Amniotic stem cell (primary cell): ENCODE measurements at regions not wholly inside any gene's neighbourhood (a gene's known extent, or its start where the extent isn't known, plus 50 kb on each side); places are given as distances from the start of the nearest gene placed in this dataset.

Source experiments
- DNase-seq: peaks from one replicate; lab custom pipeline; 2025; lab: John Stamatoyannopoulos, UW

DNA sequence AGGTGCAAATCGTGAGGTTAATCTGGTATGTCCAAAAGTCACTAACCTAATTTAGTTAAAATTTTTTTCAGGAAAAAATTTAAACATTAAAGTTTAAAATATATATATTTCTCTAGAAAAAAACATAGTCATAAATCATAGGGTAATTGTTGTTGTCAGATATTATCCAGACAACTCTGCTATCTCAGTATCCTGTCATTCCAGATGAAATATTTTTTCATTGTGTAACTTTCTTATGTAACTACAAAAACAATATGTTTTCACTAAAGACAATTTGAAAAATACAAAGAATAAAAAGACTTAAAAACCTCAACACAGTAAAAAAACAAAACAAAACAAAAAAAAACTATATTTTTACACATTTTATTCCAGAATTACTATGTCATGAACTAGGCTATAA lies 57.6 kb downstream of the TENT5A start:
- no peak for DNase-seq

DNA sequence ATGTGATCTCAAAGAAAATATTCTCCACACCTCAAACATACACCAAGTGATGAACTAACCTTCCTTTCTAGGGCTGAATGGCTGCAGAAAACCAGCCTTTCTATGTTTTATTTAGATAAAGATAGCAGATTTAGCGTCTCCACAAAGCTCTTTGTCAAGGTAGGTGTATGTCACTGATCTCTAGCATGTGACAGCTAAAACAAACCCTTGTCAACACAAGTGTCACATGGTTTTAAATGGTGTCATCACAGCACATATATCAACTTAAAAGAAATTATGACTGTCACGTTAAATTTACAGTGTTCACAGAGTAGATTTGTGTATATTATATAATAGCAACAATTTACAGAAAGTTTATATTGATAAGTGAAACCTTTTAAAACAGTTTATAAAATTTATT lies 58.3 kb downstream of the TENT5A start:
- DNase-seq: no peak

DNA sequence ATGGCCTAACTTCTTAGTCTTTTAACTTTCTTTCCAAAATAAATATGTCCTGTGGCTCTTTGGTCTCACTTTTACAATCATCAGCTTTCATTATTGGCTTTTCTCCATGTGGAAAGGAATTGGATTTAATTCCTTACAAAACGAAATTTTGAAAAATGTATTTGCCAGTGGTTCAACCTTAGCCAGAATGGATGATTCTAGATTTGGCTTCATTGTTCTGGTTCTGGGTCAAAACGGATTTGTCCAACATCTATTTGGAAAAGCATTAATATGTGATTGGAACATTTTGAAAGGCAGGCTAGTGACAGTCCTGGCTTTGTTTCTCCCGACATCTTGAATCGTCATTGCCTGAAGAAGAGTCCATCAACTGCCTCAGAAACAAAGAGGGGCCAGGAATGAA lies 59.2 kb downstream of the TENT5A start:
- DNase-seq: no peak

DNA sequence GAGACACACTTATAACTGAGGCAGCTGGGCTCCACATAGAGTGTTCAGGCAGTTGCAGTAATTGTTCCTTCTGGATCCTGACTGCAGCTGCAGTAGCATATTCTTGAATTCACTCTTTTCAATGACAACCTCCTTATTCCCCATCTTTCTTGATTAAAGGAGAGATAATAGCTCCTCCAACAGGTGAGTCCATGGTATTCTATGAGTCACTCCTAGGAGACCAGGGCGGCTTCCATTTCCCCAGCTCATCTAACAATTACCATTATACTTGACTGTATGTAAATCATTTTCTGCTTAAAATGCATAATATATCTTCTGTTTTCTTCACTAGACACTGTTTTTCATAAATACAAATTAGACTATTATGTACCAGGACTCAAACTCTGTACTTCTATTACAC lies 62.4 kb downstream of the TENT5A start:
- DNase-seq: no peak

DNA sequence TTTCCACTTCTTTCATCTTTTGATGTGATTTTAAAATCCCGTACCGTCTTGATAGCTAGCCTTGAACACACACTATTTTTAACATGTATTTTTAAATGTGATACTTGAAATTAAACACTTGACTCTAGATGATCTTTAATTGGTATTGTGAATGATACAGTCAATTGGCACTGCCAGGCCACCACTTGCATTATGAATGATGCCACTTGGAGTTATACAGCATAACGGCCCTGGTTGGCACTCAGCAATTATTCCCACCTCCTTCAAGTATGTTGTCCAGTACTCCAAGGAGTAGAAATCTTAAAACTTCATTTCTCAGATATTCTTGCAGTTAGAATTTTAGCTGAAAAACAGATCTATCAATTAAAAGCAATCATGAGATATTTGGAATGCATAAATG lies 62.9 kb downstream of the TENT5A start:
- no peak for DNase-seq

DNA sequence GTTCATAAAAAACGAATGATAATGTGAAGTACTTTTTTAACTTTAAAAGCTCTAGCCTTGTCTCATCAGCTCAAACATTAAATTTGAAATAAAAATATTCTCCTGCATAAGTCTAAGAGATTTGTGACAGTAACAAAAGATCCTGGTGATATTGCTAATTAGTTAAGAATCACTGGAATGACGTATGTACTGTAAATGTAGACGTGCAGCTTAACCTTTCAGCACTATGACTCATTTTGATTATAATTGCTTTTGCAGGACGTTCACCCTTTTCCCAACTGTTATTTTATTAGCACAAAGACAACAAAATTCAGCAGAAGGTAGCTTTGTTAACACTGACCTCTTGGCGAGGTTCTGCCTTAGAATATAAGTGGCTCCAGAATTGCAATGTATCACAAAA lies 68.6 kb downstream of the TENT5A start:
- DNase-seq: no peak

DNA sequence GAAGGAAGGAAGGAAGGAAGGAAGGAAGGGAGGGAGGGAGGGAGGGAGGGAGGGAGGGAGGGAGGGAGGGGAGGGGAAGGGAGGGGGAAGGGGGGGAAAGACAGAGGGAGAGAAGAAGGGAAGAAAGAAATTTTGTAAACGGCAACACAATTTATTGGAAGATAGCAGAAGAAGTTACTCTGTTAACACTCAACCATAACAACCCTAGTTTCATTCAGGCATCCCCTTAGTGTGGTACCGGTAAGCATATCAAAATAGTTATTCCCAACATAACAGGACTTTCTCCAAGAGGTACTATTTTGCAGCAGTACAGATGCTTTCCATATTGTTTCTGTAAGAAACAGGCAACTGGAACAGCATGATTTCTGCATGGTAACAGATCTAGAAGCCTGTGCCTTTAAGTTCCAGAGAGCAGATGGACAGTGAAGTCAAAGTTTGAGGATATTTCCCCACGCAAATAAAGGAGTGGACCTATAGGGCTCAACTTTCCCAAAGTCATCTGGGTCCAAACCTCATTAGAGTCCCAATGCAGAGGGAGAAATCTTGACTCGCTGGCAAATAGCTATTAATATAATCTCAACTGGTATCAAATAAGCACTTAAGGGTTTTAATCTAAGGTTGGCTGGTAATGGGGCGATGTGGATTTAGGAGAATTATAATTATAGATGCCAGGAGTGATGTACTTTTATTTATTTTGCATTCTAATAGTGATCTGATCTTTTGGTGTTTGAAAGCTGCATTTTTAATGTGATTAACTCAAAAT lies 69.4 kb downstream of the TENT5A start:
- DNase-seq: no peak

DNA sequence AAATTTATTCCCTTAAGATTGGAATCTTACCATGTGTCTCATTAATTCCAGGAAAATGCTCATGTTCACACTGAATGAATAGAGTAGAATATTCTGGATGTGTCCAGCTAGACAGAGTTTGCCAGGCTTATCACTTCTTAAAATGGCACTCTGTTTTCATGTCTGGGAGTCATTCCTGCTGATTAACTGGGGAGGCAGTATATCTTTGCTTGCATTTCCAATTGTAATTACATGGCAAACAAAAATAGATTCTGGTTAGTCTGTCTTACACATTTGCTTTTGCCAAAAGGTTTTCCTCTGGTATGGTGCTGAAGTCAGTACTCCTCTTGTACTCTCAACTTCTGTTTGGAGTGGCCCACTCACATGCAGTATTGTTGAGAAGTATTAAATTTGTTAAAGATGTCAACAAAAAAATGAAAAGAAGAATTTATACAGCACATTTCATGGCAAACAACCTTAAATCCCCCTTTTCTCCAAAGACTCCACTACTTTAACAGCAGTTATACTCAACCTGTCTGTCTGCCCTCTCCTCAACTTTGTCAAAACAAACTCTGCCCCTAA lies 70.2 kb downstream of the TENT5A start:
- DNase-seq: no peak

DNA sequence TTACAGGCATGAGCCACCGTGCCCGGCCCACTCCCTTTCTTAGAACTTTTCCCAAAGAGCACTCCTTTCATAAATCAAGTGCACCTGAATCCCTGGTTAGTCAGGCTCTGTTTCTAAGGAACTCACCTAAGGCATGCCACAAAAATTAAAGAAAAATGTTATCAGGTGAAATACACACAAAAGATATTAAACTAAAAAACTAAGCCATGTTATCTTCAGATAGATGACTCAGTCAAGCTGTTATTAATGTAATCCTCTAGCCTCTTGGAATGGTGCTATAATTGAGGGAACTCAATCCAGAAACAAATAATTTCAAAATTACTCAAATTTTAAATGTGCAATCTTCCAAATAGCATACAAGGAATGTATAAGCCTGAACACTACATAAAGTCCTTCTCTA lies 83.0 kb downstream of the TENT5A start:
- no peak for DNase-seq

DNA sequence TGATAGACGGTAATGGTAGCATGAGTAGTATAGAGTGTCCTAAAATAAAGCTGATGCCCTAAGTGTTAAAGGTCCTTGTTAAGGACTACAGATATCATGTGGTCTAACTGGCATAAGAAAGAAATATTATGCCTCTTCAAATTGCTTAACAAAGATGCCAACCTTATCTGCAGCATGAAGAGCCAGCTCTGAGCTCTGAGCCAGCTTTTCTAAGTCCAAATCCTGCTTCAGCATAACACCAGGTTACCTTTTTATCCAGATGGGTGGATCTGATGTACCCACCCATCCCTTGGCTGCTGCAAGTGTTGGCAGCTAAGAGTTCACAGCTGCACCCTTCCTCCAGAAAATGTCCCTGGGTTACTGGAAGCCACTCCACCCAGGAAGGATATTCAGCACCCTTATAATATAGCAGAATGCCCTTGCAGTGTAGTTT lies 83.8 kb downstream of the TENT5A start:
- no peak for DNase-seq

DNA sequence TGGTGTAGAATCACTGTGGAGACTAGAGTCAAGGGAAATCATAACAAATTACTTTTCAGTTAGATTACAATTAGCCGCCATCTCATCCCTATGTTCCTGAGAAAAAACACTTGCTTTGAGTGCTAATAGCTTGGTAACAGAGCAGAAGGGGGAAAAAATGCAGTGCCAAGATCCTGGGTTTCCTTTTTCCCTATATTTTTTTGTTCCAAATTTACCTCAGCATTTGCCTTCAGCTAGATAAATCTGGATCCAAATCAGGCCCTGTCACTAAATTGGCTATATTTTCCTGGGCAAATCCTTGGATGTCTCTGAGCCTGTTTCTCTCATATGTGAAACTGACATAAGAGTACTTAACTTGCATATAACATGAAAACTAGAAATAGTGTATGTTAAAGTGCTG lies 86.0 kb downstream of the TENT5A start:
- DNase-seq: no peak

DNA sequence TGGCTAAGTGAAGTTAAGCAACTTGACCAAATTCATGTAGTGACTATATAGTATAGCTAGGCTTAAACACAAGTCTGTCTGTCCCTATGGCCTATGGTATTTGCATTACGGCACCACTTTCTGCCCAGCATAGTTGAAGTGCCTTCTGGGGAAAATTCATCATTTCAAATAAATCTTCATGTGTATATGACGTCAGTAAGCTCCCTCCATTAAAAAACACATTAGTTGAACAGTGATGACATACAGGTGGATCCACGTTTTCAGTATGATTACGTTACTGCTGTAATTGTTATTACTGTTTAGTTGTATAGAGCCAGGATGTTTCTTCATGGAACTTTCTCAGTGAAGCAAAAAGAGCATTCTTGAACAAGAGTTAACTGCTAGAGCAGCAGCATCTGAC lies 96.2 kb downstream of the TENT5A start:
- no peak for DNase-seq

DNA sequence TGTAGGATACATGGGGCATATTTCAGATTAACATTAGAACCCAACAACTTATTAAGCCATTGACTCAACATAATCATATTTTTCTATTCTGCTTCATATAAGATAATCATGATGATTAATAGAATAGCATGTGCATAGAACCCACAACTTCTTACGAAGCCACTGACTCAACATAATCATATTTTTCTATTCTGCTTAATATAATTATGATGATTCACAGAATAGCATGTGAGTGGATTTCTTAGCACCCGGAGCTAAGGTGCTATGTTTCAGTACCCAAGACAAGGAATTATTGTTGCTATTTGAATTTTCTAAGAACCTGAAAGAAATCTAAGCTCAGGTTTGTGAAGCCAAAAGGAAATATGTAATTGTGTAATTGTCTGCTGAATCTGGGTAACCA lies 96.8 kb downstream of the TENT5A start:
- no peak for DNase-seq

DNA sequence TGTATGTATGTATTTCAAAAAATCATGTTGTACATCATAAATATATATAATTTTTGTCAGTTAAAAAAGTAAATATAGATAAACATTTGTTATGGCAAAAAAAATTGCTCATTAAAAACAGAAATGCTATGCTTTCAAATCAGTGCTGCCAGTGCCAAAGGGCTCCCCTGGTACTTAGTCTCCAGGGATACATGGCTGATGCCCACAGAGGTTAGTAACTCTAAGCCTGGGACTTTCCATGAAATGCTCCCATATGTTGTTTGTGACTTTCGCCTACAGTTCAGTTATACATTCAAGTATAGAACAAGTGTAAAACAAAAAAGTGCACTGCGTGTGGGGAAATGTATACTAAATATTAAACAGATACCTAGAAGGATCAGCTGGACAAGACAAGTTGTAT lies 104.0 kb downstream of the TENT5A start:
- no peak for DNase-seq

DNA sequence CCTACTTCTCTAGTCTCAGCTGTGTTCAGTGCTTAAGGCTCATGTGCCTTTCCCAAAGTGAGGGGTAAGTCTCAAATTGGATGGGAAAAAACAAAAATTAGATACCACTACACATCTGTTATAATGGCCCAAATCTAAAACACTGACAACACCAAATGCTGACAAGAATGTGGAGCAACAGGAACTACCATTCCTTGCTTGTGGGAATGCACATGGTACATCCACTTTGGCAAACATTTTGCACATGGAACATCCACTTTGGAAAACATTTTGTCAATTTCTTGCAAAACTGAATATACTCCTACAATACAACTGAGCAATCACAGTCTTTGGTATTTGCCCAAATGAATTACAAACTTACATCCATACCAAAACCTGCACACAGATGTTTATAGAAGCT lies 109.3 kb downstream of the TENT5A start:
- DNase-seq: no peak

DNA sequence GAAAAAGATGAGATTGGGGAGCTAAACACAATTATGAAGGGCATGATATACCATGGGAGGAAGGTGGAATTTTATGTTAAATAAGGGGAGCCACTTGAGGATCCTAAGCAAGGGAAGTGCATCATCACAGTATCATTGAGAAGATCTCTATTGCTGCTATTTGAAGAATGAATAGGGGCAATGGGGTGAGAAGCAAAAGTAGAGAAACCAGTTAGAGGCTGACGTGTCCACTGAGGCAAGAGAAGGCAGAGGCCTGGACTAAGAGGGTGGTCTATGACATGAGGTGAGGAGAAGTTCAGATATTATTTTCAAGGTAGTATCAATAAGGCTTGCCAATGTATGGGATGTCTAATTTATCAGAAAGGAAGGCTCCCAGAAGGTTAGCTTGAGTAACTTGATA lies 111.6 kb downstream of the TENT5A start:
- DNase-seq: no peak

DNA sequence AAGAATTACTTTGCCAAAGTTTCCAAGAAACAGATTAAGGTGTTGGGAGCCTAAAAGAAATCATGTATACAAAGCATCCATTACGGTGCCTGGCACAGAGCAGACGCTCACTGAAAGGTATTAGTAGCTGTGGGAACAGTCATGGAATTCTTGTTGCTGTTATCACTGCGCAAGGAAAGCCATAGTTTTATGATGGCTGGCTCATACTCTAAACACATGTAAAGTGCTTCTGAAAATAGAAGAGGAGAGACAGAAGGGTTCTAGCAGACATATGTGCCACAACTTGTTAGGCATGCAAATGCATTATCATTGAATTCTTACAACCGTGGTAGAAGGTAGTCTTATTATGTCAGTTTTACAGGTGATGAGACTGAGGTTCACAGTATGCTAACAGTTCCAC lies 112.4 kb downstream of the TENT5A start:
- no peak for DNase-seq

DNA sequence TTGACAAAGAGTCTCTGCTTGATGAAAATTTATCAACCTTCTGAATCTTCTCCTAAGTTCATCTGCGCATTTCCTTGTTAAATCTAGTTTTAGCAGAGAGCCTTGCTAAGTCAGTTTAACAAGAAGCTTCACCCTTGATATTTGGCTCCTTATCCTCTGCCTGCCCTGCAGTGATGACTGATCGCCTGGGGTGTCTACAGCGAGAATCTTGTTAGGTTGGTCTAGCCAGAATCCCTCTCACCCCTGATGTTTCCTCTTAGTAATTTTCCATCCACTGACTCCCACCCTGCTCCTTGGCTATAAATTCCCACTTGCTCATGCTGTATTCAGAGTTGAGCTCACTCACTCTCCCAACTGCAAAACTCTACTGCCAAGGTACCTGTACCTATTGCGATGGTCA lies 114.1 kb downstream of the TENT5A start:
- DNase-seq: no peak

DNA sequence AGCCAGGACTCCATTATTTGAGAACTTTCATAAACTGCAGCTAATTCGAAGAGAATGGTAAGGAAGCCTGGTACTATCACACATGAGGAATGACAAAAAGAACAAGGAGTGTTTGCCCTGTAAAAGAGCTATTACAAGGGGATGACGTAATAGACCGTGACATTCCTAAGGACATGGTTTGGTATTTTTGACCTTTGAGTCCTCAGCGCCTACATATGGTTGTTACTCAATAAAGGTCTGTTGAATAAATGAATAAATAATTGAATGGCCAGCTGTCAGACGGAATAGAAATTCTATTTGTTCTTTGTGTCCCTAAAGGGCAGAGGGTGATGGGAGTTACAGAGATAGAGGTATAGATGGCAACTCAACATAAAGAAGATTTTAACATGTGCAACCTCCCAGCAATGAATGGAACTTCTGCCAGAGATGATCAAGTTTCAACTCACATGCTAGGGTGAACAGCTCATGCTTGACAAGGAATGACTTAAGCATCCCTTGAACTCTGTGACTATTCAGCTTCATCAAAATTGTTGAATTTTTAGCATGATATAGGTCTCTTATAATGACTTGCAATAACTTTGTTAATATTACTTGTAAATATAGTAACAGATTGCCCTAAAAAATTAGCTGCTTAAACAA lies 115.4 kb downstream of the TENT5A start:
- no peak for DNase-seq

DNA sequence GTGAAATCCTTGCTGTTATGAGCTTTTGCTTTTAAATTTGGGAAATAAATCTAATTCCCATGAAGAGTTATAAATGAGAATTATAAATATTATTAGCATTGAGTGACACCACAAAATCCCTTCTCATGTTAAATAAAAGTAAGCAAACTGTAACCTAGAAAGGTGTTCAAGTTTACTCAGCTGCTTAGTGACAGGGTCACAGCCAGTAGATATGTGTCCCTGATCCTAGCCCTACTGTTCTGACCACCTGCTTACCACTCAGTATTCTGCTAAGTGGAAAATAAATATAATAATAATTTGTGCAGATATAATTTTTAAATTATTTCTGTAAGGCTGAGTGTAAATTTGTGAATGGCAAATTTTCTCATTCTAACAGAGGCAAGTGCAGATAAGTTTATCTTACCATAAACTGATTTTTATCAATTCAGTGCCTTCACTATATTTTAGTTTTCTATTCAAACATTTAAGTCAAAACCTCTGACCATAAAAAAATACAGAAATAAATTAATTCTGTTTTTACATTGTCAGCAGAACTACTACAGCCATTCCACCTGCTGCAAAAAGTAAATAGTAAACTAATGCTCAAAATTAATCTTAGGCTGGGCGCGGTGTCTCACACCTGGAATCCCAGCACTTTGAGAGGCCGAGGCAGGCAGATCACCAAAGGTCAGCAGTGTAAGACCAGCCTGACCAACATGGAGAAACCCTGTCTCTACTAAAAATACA lies 118.2 kb downstream of the TENT5A start:
- DNase-seq: no peak

DNA sequence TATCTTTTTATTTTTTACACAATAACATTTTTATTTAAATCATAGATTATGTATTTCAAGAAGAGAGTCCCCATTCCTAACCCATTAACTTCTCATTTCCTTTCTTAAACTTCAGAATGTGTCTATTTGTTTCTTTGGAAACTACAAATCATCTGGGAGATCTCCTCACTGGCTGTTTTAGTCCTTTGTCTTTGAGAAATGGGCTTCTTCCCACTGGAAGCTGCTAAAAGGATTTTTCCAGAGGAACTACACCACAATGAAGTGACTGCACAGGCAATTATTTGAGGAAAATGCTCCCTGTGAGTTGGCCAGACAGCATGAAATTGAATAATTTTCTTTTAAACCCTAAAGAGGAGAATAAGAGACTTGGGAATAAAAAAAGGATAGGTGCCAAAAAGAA lies 119.1 kb downstream of the TENT5A start:
- no peak for DNase-seq

DNA sequence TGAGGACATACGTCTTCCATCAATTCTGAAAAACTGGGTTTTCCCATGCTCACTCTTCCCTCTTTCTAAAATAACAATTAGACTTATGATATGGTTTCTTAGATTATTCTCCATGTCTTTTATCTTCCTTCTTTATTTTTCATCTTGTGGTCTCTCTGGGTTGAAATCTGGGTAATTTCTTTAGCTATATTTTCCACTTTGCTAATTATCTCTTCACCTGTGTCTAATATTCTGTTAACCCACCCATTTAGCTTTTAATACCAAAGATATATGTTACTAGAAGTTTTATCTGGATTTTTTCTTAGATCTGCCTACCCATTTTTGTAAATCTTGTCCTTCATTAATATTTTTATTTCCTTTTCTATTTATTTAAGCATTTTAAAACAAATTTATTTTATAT lies 121.8 kb downstream of the TENT5A start:
- DNase-seq: no peak

DNA sequence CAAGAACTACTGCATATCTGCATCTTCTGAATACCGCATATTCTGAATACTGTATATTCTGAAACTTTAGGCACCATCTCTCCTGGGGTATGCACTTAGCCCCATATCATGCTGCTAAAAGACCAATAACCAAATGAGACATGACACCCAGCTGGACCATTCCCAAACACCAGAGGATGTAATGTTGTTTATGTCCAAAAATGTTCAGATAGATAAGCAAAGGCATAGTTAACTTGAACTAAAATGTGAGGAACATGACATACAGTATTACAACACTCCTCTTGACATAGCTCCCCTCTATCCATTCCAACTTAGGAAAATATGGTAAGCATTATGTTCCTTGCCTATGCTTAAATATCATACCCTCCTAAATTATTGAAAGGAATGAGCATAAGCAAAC lies 127.3 kb downstream of the TENT5A start:
- DNase-seq: no peak
